Endothelial cell (in vitro differentiated cells): ENCODE measurements at regions not wholly inside any gene's neighbourhood (a gene's known extent, or its start where the extent isn't known, plus 50 kb on each side); places are given as distances from the start of the nearest gene placed in this dataset.

Experiments
- DNase-seq: peaks from one replicate; pipeline ENCODE4 v3.0.0; 2021; ENCODE audit warnings: low spot score
- H3K27ac Mint-ChIP-seq: one replicate; pipeline ENCODE4 v1.8.0; 2021; ENCODE audit warnings: mixed read lengths, inconsistent platforms; ENCODE audit not compliant: unreplicated experiment
- H3K27me3 Mint-ChIP-seq: one replicate; pipeline ENCODE4 v1.8.0; 2021; ENCODE audit warnings: mild to moderate bottlenecking, moderate library complexity, mixed read lengths, inconsistent platforms; ENCODE audit not compliant: unreplicated experiment
- H3K36me3 Mint-ChIP-seq: one replicate; pipeline ENCODE4 v1.8.0; 2021; ENCODE audit warnings: mild to moderate bottlenecking, low read depth, mixed read lengths, inconsistent platforms; ENCODE audit not compliant: unreplicated experiment
- H3K4me1 Mint-ChIP-seq: one replicate; pipeline ENCODE4 v1.8.0; 2021; ENCODE audit warnings: mild to moderate bottlenecking, mixed read lengths, inconsistent platforms; ENCODE audit not compliant: unreplicated experiment
- H3K4me3 Mint-ChIP-seq: one replicate; pipeline ENCODE4 v1.8.0; 2021; ENCODE audit warnings: mild to moderate bottlenecking, mixed read lengths, inconsistent platforms; ENCODE audit not compliant: unreplicated experiment
- H3K9me3 Mint-ChIP-seq: one replicate; pipeline ENCODE4 v1.8.0; 2021; ENCODE audit warnings: mixed read lengths, inconsistent platforms; ENCODE audit not compliant: unreplicated experiment
- TF ChIP-seq, protein P1 (sequence below): fragments of 200-600 bp; sonication (generic); IDR thresholded peaks from one replicate; pipeline ENCODE4 v1.5.0; 2021; ENCODE audit warnings: antibody characterized with exemption; ENCODE audit not compliant: unreplicated experiment

DNA sequence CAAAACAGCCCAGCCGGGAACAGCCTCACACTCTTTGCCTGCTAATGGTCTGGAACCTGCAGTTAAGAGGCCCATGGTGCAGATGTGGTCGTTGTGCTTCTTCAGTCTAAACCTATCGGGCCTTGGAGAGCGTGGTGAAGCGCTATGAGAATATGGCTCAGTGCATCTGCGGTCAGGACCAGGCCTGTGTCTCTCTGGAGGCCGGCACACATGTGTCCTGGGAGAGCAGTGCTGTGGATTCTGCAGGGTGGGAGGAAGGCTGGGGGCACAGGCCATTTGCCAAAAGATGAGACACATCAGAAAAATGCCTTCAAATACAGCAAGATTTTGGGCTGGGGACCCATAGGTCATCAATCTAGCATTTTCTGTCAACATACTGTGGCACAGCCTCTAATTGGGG, 231.5 kb upstream of the GLI3 start:
- Mint-ChIP-seq H3K4me3 (no peak overlapping the region), H3K27me3 (no peaks in the 10 kb centered on the region), H3K9me3 (no peaks in the 10 kb centered on the region), H3K4me1 (no peaks in the 10 kb centered on the region), H3K36me3 (no peaks in the 10 kb centered on the region), H3K27ac (no peak overlapping the region)
- TF ChIP-seq, protein P1, sequence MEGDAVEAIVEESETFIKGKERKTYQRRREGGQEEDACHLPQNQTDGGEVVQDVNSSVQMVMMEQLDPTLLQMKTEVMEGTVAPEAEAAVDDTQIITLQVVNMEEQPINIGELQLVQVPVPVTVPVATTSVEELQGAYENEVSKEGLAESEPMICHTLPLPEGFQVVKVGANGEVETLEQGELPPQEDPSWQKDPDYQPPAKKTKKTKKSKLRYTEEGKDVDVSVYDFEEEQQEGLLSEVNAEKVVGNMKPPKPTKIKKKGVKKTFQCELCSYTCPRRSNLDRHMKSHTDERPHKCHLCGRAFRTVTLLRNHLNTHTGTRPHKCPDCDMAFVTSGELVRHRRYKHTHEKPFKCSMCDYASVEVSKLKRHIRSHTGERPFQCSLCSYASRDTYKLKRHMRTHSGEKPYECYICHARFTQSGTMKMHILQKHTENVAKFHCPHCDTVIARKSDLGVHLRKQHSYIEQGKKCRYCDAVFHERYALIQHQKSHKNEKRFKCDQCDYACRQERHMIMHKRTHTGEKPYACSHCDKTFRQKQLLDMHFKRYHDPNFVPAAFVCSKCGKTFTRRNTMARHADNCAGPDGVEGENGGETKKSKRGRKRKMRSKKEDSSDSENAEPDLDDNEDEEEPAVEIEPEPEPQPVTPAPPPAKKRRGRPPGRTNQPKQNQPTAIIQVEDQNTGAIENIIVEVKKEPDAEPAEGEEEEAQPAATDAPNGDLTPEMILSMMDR: no peak
- no peak for DNase-seq

DNA sequence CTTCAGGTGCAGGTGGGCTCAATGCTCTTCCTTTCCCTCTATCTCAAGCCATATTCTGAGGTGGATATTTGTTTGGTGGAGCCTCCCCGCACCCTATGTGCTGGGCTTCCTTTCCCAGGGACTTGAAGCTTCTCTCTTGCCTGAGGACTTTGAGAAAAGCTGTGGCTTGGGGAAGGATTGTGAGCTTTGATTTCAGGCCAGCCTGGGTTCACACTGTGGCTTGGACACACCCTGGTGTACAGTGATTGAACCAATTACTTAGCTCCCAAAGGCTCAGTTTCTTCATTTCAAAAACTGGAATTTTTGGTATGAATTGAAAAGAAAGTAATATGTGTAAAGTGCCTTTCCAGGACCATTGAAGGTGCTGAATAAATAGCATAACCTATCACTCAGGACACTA, 224.5 kb upstream of the GLI3 start:
- TF ChIP-seq, protein P1: no peak
- Mint-ChIP-seq H3K9me3 (no peaks in the 10 kb centered on the region), H3K36me3 (no peaks in the 10 kb centered on the region), H3K27ac (no peak overlapping the region), H3K4me1 (no peaks in the 10 kb centered on the region), H3K4me3 (no peak overlapping the region), H3K27me3 (no peaks in the 10 kb centered on the region)
- DNase-seq: no peak

DNA sequence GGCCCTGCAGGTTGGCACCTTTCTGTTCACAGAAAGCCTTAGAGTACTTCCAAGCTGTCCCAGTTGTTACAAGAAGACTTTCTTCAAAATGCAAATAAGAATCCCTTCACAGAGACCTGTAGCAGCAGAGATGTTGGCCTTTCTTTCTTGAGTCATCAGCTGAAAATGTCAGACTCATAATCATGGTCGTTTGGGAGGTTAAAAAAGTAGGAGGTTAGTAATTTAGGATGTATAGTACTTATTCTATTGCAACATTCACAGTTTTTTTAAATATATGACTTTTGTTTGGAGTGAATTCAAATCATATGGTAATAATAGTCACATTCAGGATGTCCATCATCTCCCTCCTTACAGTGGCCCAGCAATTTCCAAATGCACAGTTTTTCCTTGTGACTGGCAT, 223.9 kb upstream of the GLI3 start:
- DNase-seq: no peak
- Mint-ChIP-seq H3K4me3 (no peak overlapping the region), H3K4me1 (no peaks in the 10 kb centered on the region), H3K9me3 (no peaks in the 10 kb centered on the region), H3K27me3 (no peaks in the 10 kb centered on the region), H3K36me3 (no peaks in the 10 kb centered on the region), H3K27ac (no peak overlapping the region)
- TF ChIP-seq, protein P1: no peak

DNA sequence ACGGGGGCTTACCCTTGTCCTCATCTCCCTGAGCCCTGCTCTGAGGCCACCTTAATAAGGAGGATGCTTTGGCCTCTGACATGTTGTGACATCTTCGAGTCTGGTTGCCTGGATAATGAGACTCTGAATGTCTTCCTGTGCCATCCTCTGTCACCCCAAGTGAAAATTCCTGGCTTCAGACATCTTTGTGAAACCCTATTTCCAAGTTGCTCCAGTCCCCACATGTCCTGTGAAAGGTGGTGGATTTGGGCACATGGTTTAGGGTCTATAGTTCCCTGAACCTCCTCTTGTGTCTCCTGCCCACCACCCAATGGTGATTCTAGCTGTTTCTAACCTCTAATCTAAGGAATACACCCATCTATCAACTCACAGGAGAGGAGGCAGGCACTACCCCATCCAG, 223.1 kb upstream of the GLI3 start:
- no peaks in the 10 kb centered on the region for H3K36me3 Mint-ChIP-seq
- H3K27ac Mint-ChIP-seq: no peak overlapping the region
- H3K4me1 Mint-ChIP-seq: no peaks in the 10 kb centered on the region
- H3K9me3 Mint-ChIP-seq: no peaks in the 10 kb centered on the region
- no peak for DNase-seq
- peaks cover 4% of the 10 kb centered on the region for H3K27me3 Mint-ChIP-seq
- no peak overlapping the region for H3K4me3 Mint-ChIP-seq
- TF ChIP-seq, protein P1: no peak

DNA sequence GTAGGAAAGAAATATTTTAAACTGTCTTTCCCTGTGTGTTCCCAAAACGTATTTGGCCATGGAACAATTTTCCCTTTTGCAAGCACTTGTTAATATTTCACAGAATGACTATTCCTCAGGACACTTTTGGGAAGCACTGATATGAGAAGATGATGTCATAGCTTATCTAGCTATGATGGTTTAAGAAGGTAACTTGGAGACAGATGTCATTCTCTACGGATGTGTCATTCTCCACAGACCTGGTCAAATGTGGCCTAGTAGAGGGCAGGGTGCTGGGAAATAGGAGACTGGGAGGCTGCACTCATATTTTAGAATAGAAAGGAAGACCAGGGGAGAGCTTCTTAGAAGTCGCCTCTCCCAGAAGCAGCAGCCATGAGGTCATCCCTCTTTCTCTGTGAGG, 220.7 kb upstream of the GLI3 start:
- no peak for DNase-seq
- Mint-ChIP-seq H3K4me1 (peaks cover 14% of the 10 kb centered on the region), H3K36me3 (no peaks in the 10 kb centered on the region), H3K27me3 (peaks cover 4% of the 10 kb centered on the region), H3K27ac (no peak overlapping the region), H3K4me3 (no peak overlapping the region), H3K9me3 (no peaks in the 10 kb centered on the region)
- TF ChIP-seq, protein P1: no peak
